SU-DHL-6 (cell line): ENCODE measurements at regions not wholly inside any gene's neighbourhood (a gene's known extent, or its start where the extent isn't known, plus 50 kb on each side); places are given as distances from the start of the nearest gene placed in this dataset.

ENCODE experiments used
- H2AFZ ChIP-seq: fragments of 200-600 bp; sonication (generic); 2 replicates; pipeline ENCODE4 v1.6.1; 2014; ENCODE audit warnings: low read depth, mild to moderate bottlenecking, moderate library complexity, mixed read lengths, antibody characterized with exemption, low read length; ENCODE audit not compliant: severe bottlenecking
- H3F3A ChIP-seq: fragments of 200-600 bp; shearing (Covaris generic); 2 replicates; pipeline ENCODE4 v1.6.0; 2016; ENCODE audit warnings: antibody characterized with exemption, mild to moderate bottlenecking; ENCODE audit not compliant: insufficient read depth
- H3K27ac ChIP-seq: fragments of 200-600 bp; sonication (generic); 2 replicates; pipeline ENCODE4 v1.5.1; 2016; ENCODE audit warnings: low read depth, mild to moderate bottlenecking, low read length, moderate library complexity, mixed read lengths
- H3K27me3 ChIP-seq: fragments of 200-600 bp; sonication (generic), shearing (Covaris generic); 2 replicates; pipeline ENCODE4 v1.6.0; 2014; ENCODE audit warnings: mild to moderate bottlenecking, low read length
- H3K36me3 ChIP-seq: fragments of 200-600 bp; sonication (generic); 2 replicates; pipeline ENCODE4 v1.6.1; 2014; ENCODE audit warnings: mild to moderate bottlenecking, low read length, mixed read lengths
- H3K4me2 ChIP-seq: fragments of 300-600, 200-600 bp; shearing (Covaris generic), sonication (generic); 2 replicates; pipeline ENCODE4 v1.6.0; 2014; ENCODE audit warnings: low read length, low read depth, mild to moderate bottlenecking; ENCODE audit not compliant: poor library complexity, severe bottlenecking
- H3K4me3 ChIP-seq: fragments of 200-600 bp; sonication (generic); 2 replicates; pipeline ENCODE4 v1.5.1; 2014; ENCODE audit warnings: antibody characterized with exemption, low read length, mild to moderate bottlenecking, mixed read lengths; ENCODE audit not compliant: insufficient read depth, poor library complexity, severe bottlenecking
- H3K79me2 ChIP-seq: fragments of 200-600 bp; sonication (generic); 2 replicates; pipeline ENCODE4 v1.6.1; 2014; ENCODE audit warnings: mild to moderate bottlenecking, low read length, moderate library complexity; ENCODE audit not compliant: insufficient read depth
- H3K9ac ChIP-seq: fragments of 200-600 bp; sonication (generic); 2 replicates; pipeline ENCODE4 v1.7.0; 2014; ENCODE audit warnings: mild to moderate bottlenecking, low read length
- H3K9me2 ChIP-seq: fragments of 200-600 bp; sonication (generic); replicated peaks from 2 replicates; pipeline ENCODE4 v1.6.1; 2014; ENCODE audit warnings: low read length; ENCODE audit not compliant: insufficient read depth
- H3K9me3 ChIP-seq: fragments of 200-600 bp; sonication (generic); 2 replicates; pipeline ENCODE4 v1.6.1; 2014; ENCODE audit warnings: low read length, mixed read lengths; ENCODE audit not compliant: insufficient read depth
- H4K20me1 ChIP-seq: fragments of 200-600 bp; sonication (generic); 2 replicates; pipeline ENCODE4 v1.6.1; 2014; ENCODE audit warnings: low read depth, mild to moderate bottlenecking, antibody characterized with exemption, low read length, moderate library complexity, mixed read lengths
- CTCF ChIP-seq: fragments of 200-600 bp; sonication (generic); IDR thresholded peaks from one replicate; pipeline ENCODE4 v1.5.1; 2017; ENCODE audit warnings: antibody characterized with exemption, mild to moderate bottlenecking, low read length, moderate library complexity; ENCODE audit not compliant: insufficient read depth, poor library complexity, severe bottlenecking
- EZH2phosphoT487 ChIP-seq: fragments of 200-600 bp; sonication (generic), shearing (Covaris generic); conservative IDR thresholded peaks from 2 replicates; pipeline ENCODE4 v1.6.1; 2018; ENCODE audit warnings: mild to moderate bottlenecking, antibody characterized with exemption, low read length, moderate library complexity, mixed read lengths

GRCh38 chr6:66355471-66355870, 648.4 kb upstream of the EYS start:
- Histone ChIP-seq H3K79me2 (no peaks in the 10 kb centered on the region), H3K4me3 (no peak overlapping the region), H4K20me1 (no peaks in the 10 kb centered on the region), H3K27ac (no peak overlapping the region), H3K9me2 (no peaks in the 10 kb centered on the region), H3K9me3 (no peaks in the 10 kb centered on the region), H3K4me2 (no peak overlapping the region), H3F3A (no peaks in the 10 kb centered on the region), H2AFZ (peak overlapping the region; percentile 0), H3K36me3 (no peaks in the 10 kb centered on the region), H3K9ac (no peak overlapping the region), H3K27me3 (no peaks in the 10 kb centered on the region)
- TF ChIP-seq EZH2phosphoT487 = no peak
- TF ChIP-seq CTCF = no peak

GRCh38 chr6:66344796-66345195, 637.8 kb upstream of the EYS start:
- no peaks in the 10 kb centered on the region for H4K20me1 ChIP-seq
- H3K9ac ChIP-seq = no peak overlapping the region
- no peaks in the 10 kb centered on the region for H3K79me2 ChIP-seq
- H3K9me2 ChIP-seq = no peaks in the 10 kb centered on the region
- no peak overlapping the region for H3K4me2 ChIP-seq
- H3K9me3 ChIP-seq = no peaks in the 10 kb centered on the region
- no peak for TF ChIP-seq EZH2phosphoT487
- TF ChIP-seq CTCF = no peak
- no peaks in the 10 kb centered on the region for H3F3A ChIP-seq
- H3K4me3 ChIP-seq = no peak overlapping the region
- no peak overlapping the region for H2AFZ ChIP-seq
- no peaks in the 10 kb centered on the region for H3K36me3 ChIP-seq
- H3K27ac ChIP-seq = no peak overlapping the region
- H3K27me3 ChIP-seq = no peaks in the 10 kb centered on the region

GRCh38 chr6:66340736-66341135, 633.7 kb upstream of the EYS start:
- Histone ChIP-seq H3K9me2 (no peaks in the 10 kb centered on the region), H3K79me2 (no peaks in the 10 kb centered on the region), H3F3A (no peaks in the 10 kb centered on the region), H4K20me1 (no peaks in the 10 kb centered on the region), H3K9ac (no peak overlapping the region), H3K27me3 (no peaks in the 10 kb centered on the region), H3K36me3 (no peaks in the 10 kb centered on the region), H3K4me2 (no peak overlapping the region), H3K9me3 (no peaks in the 10 kb centered on the region), H3K4me3 (no peak overlapping the region), H3K27ac (no peak overlapping the region), H2AFZ (no peak overlapping the region)
- TF ChIP-seq EZH2phosphoT487 = no peak
- TF ChIP-seq CTCF = no peak

GRCh38 chr6:66336176-66336575, 629.1 kb upstream of the EYS start:
- Histone ChIP-seq H2AFZ (no peak overlapping the region), H3K9ac (no peak overlapping the region), H3K4me2 (no peak overlapping the region), H3K36me3 (no peaks in the 10 kb centered on the region), H3K27ac (no peak overlapping the region), H3K9me2 (no peaks in the 10 kb centered on the region), H3K79me2 (no peaks in the 10 kb centered on the region), H3F3A (no peaks in the 10 kb centered on the region), H4K20me1 (no peaks in the 10 kb centered on the region), H3K4me3 (no peak overlapping the region), H3K27me3 (no peaks in the 10 kb centered on the region), H3K9me3 (no peaks in the 10 kb centered on the region)
- TF ChIP-seq EZH2phosphoT487 (no peak), CTCF (no peak)
